HG03280 (cell line): ENCODE measurements at regions not wholly inside any gene's neighbourhood (a gene's known extent, or its start where the extent isn't known, plus 50 kb on each side); places are given as distances from the start of the nearest gene placed in this dataset.
"Not testable (repeated sequence)": the region's sequence is repeated elsewhere in the genome, so short reads cannot be mapped to it uniquely, and the experiment has no call there.

ENCODE experiments used
- ATAC-seq: cut with Tn5 transposase; IDR thresholded peaks from one replicate; pipeline ENCODE4 v1.9.1; 2021; ENCODE audit warnings: mild to moderate bottlenecking, moderate library complexity; ENCODE audit not compliant: unreplicated experiment

- peak; percentile 83 for ATAC-seq
Measured at GRCh38 chr21:5065240-5066211, 5455.9 kb upstream of the TPTE start.

- ATAC-seq: not testable (repeated sequence)
Measured at GRCh38 chr21:5066682-5067251, 5454.6 kb upstream of the TPTE start.

- ATAC-seq: not testable (repeated sequence)
Measured at GRCh38 chr21:5067326-5068048, 5453.9 kb upstream of the TPTE start.

GRCh38 chr21:5068649-5069048 lies 5452.7 kb upstream of the TPTE start:
- ATAC-seq: not testable (repeated sequence)

GRCh38 chr21:5071180-5071579 lies 5450.2 kb upstream of the TPTE start:
- not testable (repeated sequence) for ATAC-seq

- ATAC-seq: not testable (repeated sequence)
Measured at GRCh38 chr21:5076854-5077253, 5444.5 kb upstream of the TPTE start.

- ATAC-seq: not testable (repeated sequence)
Measured at GRCh38 chr21:5079361-5079760, 5442.0 kb upstream of the TPTE start.

- not testable (repeated sequence) for ATAC-seq
Measured at GRCh38 chr21:5080015-5080414, 5441.4 kb upstream of the TPTE start.

GRCh38 chr21:5084246-5084645 lies 5437.1 kb upstream of the TPTE start:
- ATAC-seq: not testable (repeated sequence)

GRCh38 chr21:5085456-5085855 lies 5435.9 kb upstream of the TPTE start:
- not testable (repeated sequence) for ATAC-seq

GRCh38 chr21:5086416-5086815 lies 5435.0 kb upstream of the TPTE start:
- peak; percentile 63 for ATAC-seq

GRCh38 chr21:5088820-5089219 lies 5432.6 kb upstream of the TPTE start:
- ATAC-seq: not testable (repeated sequence)

- not testable (repeated sequence) for ATAC-seq
Measured at GRCh38 chr21:5089399-5090089, 5431.8 kb upstream of the TPTE start.

GRCh38 chr21:5090132-5091079 lies 5431.0 kb upstream of the TPTE start:
- ATAC-seq: not testable (repeated sequence)

- not testable (repeated sequence) for ATAC-seq
Measured at GRCh38 chr21:5091274-5091673, 5430.1 kb upstream of the TPTE start.

- not testable (repeated sequence) for ATAC-seq
Measured at GRCh38 chr21:5095628-5096027, 5425.8 kb upstream of the TPTE start.

- not testable (repeated sequence) for ATAC-seq
Measured at GRCh38 chr21:5098010-5098743, 5423.2 kb upstream of the TPTE start.

GRCh38 chr21:5100604-5101174 lies 5420.7 kb upstream of the TPTE start:
- not testable (repeated sequence) for ATAC-seq
